ENCODE measurements at regions not wholly inside any gene's neighbourhood (a gene's known extent, or its start where the extent isn't known, plus 50 kb on each side); places are given as distances from the start of the nearest gene placed in this dataset.

DNA sequence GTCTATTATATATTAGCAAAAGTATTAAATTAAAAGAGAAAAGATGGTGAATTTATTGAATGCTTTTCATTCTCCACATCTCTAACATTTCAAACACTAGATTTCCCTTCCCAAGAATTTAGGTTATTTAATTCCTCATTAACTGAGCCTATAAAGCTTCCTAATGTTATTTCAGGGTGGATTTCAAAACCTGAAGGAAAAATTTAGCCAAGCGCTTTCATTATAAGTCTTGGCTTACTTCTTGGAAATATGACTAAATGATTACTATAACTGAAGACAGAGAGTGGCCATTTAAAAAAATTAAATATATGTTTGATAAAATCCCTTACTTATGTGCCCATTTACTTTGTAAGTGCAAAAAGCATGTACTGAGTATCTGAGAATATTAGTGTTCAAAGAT, 141.8 kb upstream of the ARSJ start:
- DNase-seq (ENCODE audit: low spot score) (no peak), ATAC-seq (no peak)
- Mint-ChIP-seq H3K4me1 (no peaks in the 10 kb centered on the region), H3K4me3 (no peak overlapping the region), H3K36me3 (peaks cover 26% of the 10 kb centered on the region), H3K27me3 (ENCODE audit: low read depth) (no peaks in the 10 kb centered on the region), H3K9me3 (peaks cover 33% of the 10 kb centered on the region), H3K27ac (no peak overlapping the region)
- POLR2A ChIA-PET, result no interaction called here
- TF ChIP-seq ZBTB21 (CRISPR knock-in tag; IDR thresholded peaks at IDR 0.05; ENCODE audit: borderline replicate concordance) (no peak), SP1 (CRISPR knock-in tag; conservative IDR thresholded peaks at IDR 0.05) (no peak), NR1H2 (CRISPR knock-in tag; IDR thresholded peaks at IDR 0.05) (no peak), NFATC4 (CRISPR knock-in tag; IDR thresholded peaks at IDR 0.05) (no peak), GABPB1 (CRISPR knock-in tag; IDR thresholded peaks at IDR 0.05) (no peak), IRF2 (CRISPR knock-in tag; IDR thresholded peaks at IDR 0.05; ENCODE audit: borderline replicate concordance, low read depth) (no peak), HMGA2 (CRISPR knock-in tag; IDR thresholded peaks at IDR 0.05) (no peak), ERG (CRISPR knock-in tag; IDR thresholded peaks at IDR 0.05) (no peak), USF1 (CRISPR knock-in tag; IDR thresholded peaks at IDR 0.05) (no peak), GRHL2 (CRISPR knock-in tag; IDR thresholded peaks at IDR 0.05; ENCODE audit: insufficient replicate concordance, severe bottlenecking) (no peak), GTF2I (CRISPR knock-in tag; conservative IDR thresholded peaks at IDR 0.05) (no peak)
- TF ChIP-seq, protein P1, sequence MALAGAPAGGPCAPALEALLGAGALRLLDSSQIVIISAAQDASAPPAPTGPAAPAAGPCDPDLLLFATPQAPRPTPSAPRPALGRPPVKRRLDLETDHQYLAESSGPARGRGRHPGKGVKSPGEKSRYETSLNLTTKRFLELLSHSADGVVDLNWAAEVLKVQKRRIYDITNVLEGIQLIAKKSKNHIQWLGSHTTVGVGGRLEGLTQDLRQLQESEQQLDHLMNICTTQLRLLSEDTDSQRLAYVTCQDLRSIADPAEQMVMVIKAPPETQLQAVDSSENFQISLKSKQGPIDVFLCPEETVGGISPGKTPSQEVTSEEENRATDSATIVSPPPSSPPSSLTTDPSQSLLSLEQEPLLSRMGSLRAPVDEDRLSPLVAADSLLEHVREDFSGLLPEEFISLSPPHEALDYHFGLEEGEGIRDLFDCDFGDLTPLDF (CRISPR knock-in tag; IDR thresholded peaks at IDR 0.05), result no peak
- TF ChIP-seq, protein P2, sequence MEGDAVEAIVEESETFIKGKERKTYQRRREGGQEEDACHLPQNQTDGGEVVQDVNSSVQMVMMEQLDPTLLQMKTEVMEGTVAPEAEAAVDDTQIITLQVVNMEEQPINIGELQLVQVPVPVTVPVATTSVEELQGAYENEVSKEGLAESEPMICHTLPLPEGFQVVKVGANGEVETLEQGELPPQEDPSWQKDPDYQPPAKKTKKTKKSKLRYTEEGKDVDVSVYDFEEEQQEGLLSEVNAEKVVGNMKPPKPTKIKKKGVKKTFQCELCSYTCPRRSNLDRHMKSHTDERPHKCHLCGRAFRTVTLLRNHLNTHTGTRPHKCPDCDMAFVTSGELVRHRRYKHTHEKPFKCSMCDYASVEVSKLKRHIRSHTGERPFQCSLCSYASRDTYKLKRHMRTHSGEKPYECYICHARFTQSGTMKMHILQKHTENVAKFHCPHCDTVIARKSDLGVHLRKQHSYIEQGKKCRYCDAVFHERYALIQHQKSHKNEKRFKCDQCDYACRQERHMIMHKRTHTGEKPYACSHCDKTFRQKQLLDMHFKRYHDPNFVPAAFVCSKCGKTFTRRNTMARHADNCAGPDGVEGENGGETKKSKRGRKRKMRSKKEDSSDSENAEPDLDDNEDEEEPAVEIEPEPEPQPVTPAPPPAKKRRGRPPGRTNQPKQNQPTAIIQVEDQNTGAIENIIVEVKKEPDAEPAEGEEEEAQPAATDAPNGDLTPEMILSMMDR (IDR thresholded peaks at IDR 0.05), result no peak
- TF ChIP-seq, protein P3, sequence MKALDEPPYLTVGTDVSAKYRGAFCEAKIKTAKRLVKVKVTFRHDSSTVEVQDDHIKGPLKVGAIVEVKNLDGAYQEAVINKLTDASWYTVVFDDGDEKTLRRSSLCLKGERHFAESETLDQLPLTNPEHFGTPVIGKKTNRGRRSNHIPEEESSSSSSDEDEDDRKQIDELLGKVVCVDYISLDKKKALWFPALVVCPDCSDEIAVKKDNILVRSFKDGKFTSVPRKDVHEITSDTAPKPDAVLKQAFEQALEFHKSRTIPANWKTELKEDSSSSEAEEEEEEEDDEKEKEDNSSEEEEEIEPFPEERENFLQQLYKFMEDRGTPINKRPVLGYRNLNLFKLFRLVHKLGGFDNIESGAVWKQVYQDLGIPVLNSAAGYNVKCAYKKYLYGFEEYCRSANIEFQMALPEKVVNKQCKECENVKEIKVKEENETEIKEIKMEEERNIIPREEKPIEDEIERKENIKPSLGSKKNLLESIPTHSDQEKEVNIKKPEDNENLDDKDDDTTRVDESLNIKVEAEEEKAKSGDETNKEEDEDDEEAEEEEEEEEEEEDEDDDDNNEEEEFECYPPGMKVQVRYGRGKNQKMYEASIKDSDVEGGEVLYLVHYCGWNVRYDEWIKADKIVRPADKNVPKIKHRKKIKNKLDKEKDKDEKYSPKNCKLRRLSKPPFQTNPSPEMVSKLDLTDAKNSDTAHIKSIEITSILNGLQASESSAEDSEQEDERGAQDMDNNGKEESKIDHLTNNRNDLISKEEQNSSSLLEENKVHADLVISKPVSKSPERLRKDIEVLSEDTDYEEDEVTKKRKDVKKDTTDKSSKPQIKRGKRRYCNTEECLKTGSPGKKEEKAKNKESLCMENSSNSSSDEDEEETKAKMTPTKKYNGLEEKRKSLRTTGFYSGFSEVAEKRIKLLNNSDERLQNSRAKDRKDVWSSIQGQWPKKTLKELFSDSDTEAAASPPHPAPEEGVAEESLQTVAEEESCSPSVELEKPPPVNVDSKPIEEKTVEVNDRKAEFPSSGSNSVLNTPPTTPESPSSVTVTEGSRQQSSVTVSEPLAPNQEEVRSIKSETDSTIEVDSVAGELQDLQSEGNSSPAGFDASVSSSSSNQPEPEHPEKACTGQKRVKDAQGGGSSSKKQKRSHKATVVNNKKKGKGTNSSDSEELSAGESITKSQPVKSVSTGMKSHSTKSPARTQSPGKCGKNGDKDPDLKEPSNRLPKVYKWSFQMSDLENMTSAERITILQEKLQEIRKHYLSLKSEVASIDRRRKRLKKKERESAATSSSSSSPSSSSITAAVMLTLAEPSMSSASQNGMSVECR (CRISPR knock-in tag; IDR thresholded peaks at IDR 0.05; ENCODE audit: borderline replicate concordance), result no peak
- TF ChIP-seq, protein P4, sequence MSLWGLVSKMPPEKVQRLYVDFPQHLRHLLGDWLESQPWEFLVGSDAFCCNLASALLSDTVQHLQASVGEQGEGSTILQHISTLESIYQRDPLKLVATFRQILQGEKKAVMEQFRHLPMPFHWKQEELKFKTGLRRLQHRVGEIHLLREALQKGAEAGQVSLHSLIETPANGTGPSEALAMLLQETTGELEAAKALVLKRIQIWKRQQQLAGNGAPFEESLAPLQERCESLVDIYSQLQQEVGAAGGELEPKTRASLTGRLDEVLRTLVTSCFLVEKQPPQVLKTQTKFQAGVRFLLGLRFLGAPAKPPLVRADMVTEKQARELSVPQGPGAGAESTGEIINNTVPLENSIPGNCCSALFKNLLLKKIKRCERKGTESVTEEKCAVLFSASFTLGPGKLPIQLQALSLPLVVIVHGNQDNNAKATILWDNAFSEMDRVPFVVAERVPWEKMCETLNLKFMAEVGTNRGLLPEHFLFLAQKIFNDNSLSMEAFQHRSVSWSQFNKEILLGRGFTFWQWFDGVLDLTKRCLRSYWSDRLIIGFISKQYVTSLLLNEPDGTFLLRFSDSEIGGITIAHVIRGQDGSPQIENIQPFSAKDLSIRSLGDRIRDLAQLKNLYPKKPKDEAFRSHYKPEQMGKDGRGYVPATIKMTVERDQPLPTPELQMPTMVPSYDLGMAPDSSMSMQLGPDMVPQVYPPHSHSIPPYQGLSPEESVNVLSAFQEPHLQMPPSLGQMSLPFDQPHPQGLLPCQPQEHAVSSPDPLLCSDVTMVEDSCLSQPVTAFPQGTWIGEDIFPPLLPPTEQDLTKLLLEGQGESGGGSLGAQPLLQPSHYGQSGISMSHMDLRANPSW (CRISPR knock-in tag; conservative IDR thresholded peaks at IDR 0.05; ENCODE audit: low read depth), result no peak
- CTCF ChIA-PET, result no interaction called here

Data from WTC11 (cell line).